ENCODE measurements at regions not wholly inside any gene's neighbourhood (a gene's known extent, or its start where the extent isn't known, plus 50 kb on each side); places are given as distances from the start of the nearest gene placed in this dataset.
A peak's percentile ranks its signal among the peaks of the same experiment; 100 is the strongest.
"Not testable (repeated sequence)": the region's sequence is repeated elsewhere in the genome, so short reads cannot be mapped to it uniquely, and the experiment has no call there.

- Histone ChIP-seq H3K4me3 (ENCODE audit: control insufficient read depth in 2 of 3, extremely low read depth in 1 of 3, insufficient read depth in 2 of 3, low read depth in 1 of 3, low read length in 3 of 3) (no peak overlapping the region), H3K79me2 (ENCODE audit: control insufficient read depth, insufficient read depth, low read length) (no peaks in the 10 kb centered on the region), H3K9me1 (ENCODE audit: control insufficient read depth, extremely low read depth, insufficient read depth, low read length) (no peaks in the 10 kb centered on the region), H3K27ac (ENCODE audit: control insufficient read depth, insufficient read depth, low read length) (no peak overlapping the region), H3K27me3 (ENCODE audit: control insufficient read depth, extremely low read depth, insufficient read depth, low read length) (no peaks in the 10 kb centered on the region), H3K4me2 (ENCODE audit: control insufficient read depth, extremely low read depth, insufficient read depth, low read depth, low read length) (no peak overlapping the region), H3K9me3 (ENCODE audit: control insufficient read depth, low read depth, low read length) (no peaks in the 10 kb centered on the region), H3K4me1 (ENCODE audit: control insufficient read depth, extremely low read depth, insufficient read depth, low read length) (peaks cover 12% of the 10 kb centered on the region), H3K36me3 (ENCODE audit: control insufficient read depth in 2 of 2, extremely low read depth in 1 of 2, insufficient read depth in 2 of 2, low read length in 2 of 2) (no peaks in the 10 kb centered on the region), H2AFZ (ENCODE audit: control insufficient read depth, low read length) (no peak overlapping the region), H4K20me1 (ENCODE audit: control insufficient read depth, extremely low read depth, insufficient read depth, low read length) (no peaks in the 10 kb centered on the region), H3K9ac (ENCODE audit: control insufficient read depth, extremely low read depth, insufficient read depth, low read length) (no peak overlapping the region)
- no peak for FAIRE-seq
- no peak for DNase-seq (ENCODE audit: low read depth, low spot score)
- TF ChIP-seq CTCF (optimal IDR thresholded peaks at IDR 0.05 in 1 of 3, IDR thresholded peaks at IDR 0.05 in 1 of 3, conservative IDR thresholded peaks at IDR 0.05 in 1 of 3; ENCODE audit: extremely low read depth in 1 of 3, insufficient read depth in 2 of 3, low read length in 3 of 3) (no peak), EZH2 (IDR thresholded peaks at IDR 0.05; ENCODE audit: low read length) (no peak)
- dilution Hi-C loops (cut with MboI; ENCODE audit: extremely low pct_ligation_motif_present, low sequenced_read_pairs): no loop called here
Observed at GRCh38 chr14:45893127-45893526, 640.1 kb upstream of the MIS18BP1 start.

GRCh38 chr14:45891417-45892080, 638.5 kb upstream of the MIS18BP1 start:
- Histone ChIP-seq H3K79me2 (ENCODE audit: control insufficient read depth, insufficient read depth, low read length) (no peaks in the 10 kb centered on the region), H2AFZ (ENCODE audit: control insufficient read depth, low read length) (peak overlapping the region; percentile 97), H3K36me3 (ENCODE audit: control insufficient read depth in 2 of 2, extremely low read depth in 1 of 2, insufficient read depth in 2 of 2, low read length in 2 of 2) (no peaks in the 10 kb centered on the region), H3K4me1 (ENCODE audit: control insufficient read depth, extremely low read depth, insufficient read depth, low read length) (peaks cover 12% of the 10 kb centered on the region), H3K4me2 (ENCODE audit: control insufficient read depth, extremely low read depth, insufficient read depth, low read depth, low read length) (peak overlapping the region; percentile 88), H3K27me3 (ENCODE audit: control insufficient read depth, extremely low read depth, insufficient read depth, low read length) (no peaks in the 10 kb centered on the region), H4K20me1 (ENCODE audit: control insufficient read depth, extremely low read depth, insufficient read depth, low read length) (no peaks in the 10 kb centered on the region), H3K9ac (ENCODE audit: control insufficient read depth, extremely low read depth, insufficient read depth, low read length) (peak overlapping the region; percentile 22), H3K9me1 (ENCODE audit: control insufficient read depth, extremely low read depth, insufficient read depth, low read length) (no peaks in the 10 kb centered on the region), H3K4me3 (ENCODE audit: control insufficient read depth in 2 of 3, extremely low read depth in 1 of 3, insufficient read depth in 2 of 3, low read depth in 1 of 3, low read length in 3 of 3) (peak overlapping the region in 2 of 3 experiments; percentile 57 to 61), H3K27ac (ENCODE audit: control insufficient read depth, insufficient read depth, low read length) (peak overlapping the region; percentile 43), H3K9me3 (ENCODE audit: control insufficient read depth, low read depth, low read length) (no peaks in the 10 kb centered on the region)
- dilution Hi-C loops (cut with MboI; ENCODE audit: extremely low pct_ligation_motif_present, low sequenced_read_pairs): no loop called here
- peak; percentile 66 for FAIRE-seq
- TF ChIP-seq CTCF (optimal IDR thresholded peaks at IDR 0.05 in 1 of 3, IDR thresholded peaks at IDR 0.05 in 1 of 3, conservative IDR thresholded peaks at IDR 0.05 in 1 of 3; ENCODE audit: extremely low read depth in 1 of 3, insufficient read depth in 2 of 3, low read length in 3 of 3) (no peak), EZH2 (IDR thresholded peaks at IDR 0.05; ENCODE audit: low read length) (no peak)
- no peak for DNase-seq (ENCODE audit: low read depth, low spot score)

GRCh38 chr14:45888766-45889285, 635.8 kb upstream of the MIS18BP1 start:
- FAIRE-seq; H3K4me2 ChIP-seq (ENCODE audit: control insufficient read depth, extremely low read depth, insufficient read depth, low read depth, low read length); H3K27me3 ChIP-seq (ENCODE audit: control insufficient read depth, extremely low read depth, insufficient read depth, low read length); H3K27ac ChIP-seq (ENCODE audit: control insufficient read depth, insufficient read depth, low read length); H3K4me3 ChIP-seq (ENCODE audit: control insufficient read depth in 2 of 3, extremely low read depth in 1 of 3, insufficient read depth in 2 of 3, low read depth in 1 of 3, low read length in 3 of 3); H4K20me1 ChIP-seq (ENCODE audit: control insufficient read depth, extremely low read depth, insufficient read depth, low read length); dilution Hi-C loops (cut with MboI; ENCODE audit: extremely low pct_ligation_motif_present, low sequenced_read_pairs); DNase-seq (ENCODE audit: low read depth, low spot score); H3K9me3 ChIP-seq (ENCODE audit: control insufficient read depth, low read depth, low read length); H3K9ac ChIP-seq (ENCODE audit: control insufficient read depth, extremely low read depth, insufficient read depth, low read length); H3K79me2 ChIP-seq (ENCODE audit: control insufficient read depth, insufficient read depth, low read length); H3K9me1 ChIP-seq (ENCODE audit: control insufficient read depth, extremely low read depth, insufficient read depth, low read length); H2AFZ ChIP-seq (ENCODE audit: control insufficient read depth, low read length); H3K36me3 ChIP-seq (ENCODE audit: control insufficient read depth in 2 of 2, extremely low read depth in 1 of 2, insufficient read depth in 2 of 2, low read length in 2 of 2): not testable (repeated sequence)
- peaks cover 12% of the 10 kb centered on the region for H3K4me1 ChIP-seq (ENCODE audit: control insufficient read depth, extremely low read depth, insufficient read depth, low read length)
